Omental fat pad (tissue), 3 donors: ENCODE measurements at regions not wholly inside any gene's neighbourhood (a gene's known extent, or its start where the extent isn't known, plus 50 kb on each side); places are given as distances from the start of the nearest gene placed in this dataset.
A peak's percentile ranks its signal among the peaks of the same experiment; 100 is the strongest.
"Not testable (repeated sequence)": the region's sequence is repeated elsewhere in the genome, so short reads cannot be mapped to it uniquely, and the experiment has no call there.

Experiments
- ATAC-seq: fragments of 150-250 bp; one replicate; pipeline ENCODE4 v1.9.1; 2016; ENCODE audit warnings: mild to moderate bottlenecking, moderate library complexity; ENCODE audit not compliant: low FRiP score
- DNase-seq: peaks from one replicate; pipeline ENCODE4 v3.0.0-alpha.2; 2019; ENCODE audit warnings: low spot score
- TF ChIP-seq, protein P1 (sequence below), 3 donors: fragments of 450-650 bp; IDR thresholded peaks; one replicate each; pipeline ENCODE4 v1.5.1; 2016 to 2017; ENCODE audit warnings: antibody characterized with exemption in 3 of 3, mild to moderate bottlenecking in 3 of 3, moderate library complexity in 2 of 3

DNA sequence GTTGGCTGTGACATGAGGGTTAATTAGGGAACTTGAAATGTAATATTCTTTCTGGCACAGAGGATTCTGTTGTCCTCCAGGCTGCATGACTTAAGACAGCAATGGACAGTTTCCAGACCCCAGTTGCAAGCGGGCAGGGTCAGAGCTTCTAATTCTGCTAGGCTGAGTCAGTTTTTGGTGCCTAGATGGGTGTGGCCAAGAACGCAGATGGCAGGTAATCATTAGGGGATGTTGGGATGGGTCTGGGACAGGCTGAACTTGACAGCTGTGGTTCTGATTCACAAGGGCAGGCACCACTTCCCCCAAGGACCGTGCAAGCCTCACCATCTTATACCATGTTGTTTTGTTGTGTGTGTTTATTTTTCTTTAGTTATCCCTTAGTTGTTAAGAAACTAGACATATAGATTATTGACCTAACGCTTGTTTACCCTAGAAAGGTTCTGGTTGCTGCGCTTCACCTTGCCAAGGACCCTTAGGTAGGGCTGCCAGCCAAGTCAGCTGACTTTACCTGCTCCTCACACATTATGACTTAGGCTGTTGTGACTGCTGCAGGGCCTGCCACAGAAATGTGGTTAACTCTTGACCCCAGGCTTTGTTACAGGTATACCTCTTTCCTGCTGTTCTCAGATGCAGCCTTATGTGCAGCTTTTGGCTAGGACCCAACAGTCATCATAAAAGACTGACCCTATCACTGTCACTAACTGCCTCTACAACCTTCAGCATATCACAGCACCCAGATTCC lies 117.7 kb upstream of the KLF12 start:
- TF ChIP-seq, protein P1, sequence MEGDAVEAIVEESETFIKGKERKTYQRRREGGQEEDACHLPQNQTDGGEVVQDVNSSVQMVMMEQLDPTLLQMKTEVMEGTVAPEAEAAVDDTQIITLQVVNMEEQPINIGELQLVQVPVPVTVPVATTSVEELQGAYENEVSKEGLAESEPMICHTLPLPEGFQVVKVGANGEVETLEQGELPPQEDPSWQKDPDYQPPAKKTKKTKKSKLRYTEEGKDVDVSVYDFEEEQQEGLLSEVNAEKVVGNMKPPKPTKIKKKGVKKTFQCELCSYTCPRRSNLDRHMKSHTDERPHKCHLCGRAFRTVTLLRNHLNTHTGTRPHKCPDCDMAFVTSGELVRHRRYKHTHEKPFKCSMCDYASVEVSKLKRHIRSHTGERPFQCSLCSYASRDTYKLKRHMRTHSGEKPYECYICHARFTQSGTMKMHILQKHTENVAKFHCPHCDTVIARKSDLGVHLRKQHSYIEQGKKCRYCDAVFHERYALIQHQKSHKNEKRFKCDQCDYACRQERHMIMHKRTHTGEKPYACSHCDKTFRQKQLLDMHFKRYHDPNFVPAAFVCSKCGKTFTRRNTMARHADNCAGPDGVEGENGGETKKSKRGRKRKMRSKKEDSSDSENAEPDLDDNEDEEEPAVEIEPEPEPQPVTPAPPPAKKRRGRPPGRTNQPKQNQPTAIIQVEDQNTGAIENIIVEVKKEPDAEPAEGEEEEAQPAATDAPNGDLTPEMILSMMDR (IDR thresholded peaks at IDR 0.05), result no peak
- DNase-seq (no peak), ATAC-seq (no peak)

DNA sequence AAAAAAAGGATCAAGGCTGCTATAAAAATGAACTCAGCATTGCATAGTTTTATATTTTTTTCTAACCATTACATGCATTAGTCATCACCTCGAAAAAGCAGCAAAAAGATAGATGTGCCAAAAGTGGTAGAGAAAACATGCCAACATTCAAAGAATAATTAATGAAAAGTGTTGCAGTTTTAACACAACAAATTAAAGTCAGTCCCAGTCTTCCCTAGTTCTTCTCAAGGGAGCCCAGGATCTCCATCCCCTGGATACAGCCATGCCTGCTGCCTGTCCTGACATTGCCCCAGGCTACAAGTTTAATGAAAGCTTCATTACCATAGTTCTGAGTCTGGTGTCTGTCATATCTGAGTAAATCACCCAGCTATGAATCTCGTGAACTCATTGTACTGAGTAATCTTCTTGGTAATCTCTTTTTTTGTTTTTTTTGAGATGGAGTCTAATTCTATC lies 116.6 kb upstream of the KLF12 start:
- ATAC-seq, result peak; percentile 74
- TF ChIP-seq, protein P1 (IDR thresholded peaks at IDR 0.05), result no peak
- no peak for DNase-seq

DNA sequence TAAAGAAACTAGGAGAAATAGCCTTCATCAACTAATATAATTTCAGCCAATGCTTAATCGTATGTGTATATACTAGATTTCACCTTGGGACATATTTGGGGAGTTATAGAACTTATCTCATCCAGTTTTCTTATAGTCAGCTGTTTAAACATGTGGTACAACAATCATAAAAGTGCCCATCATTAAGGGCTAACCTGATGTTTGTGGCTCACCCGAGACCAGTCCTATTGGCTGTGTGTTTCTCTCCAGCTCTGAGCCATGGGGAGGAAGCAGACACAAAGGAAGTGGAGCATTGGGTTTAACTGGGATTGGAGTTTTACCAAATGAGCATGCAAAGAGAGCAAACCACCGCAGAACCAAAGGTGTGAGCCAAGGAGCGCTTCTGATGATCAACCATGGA lies 114.3 kb upstream of the KLF12 start:
- DNase-seq (no peak), ATAC-seq (no peak)
- TF ChIP-seq, protein P1 (IDR thresholded peaks at IDR 0.05), result no peak

DNA sequence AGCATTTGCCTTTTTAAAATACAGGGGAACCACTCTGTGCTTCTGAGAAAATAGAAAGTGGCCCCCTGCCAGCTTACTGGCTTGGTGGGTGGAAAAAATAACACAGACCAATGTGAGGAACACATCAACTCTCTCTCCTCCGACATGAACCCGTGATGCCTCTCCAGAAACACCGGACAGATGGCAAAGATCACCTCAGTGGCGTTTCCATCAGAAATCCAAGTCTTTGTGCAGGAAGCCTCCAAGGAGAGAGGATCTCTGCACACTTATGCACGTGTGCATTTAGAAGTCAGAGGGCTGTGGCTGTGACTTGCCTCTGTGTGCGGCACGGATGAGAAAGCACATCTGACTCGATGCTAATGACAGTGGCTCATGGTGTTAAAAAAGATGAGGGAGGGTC lies 112.3 kb upstream of the KLF12 start:
- TF ChIP-seq, protein P1 (IDR thresholded peaks at IDR 0.05), result no peak
- no peak for ATAC-seq
- DNase-seq, result no peak

DNA sequence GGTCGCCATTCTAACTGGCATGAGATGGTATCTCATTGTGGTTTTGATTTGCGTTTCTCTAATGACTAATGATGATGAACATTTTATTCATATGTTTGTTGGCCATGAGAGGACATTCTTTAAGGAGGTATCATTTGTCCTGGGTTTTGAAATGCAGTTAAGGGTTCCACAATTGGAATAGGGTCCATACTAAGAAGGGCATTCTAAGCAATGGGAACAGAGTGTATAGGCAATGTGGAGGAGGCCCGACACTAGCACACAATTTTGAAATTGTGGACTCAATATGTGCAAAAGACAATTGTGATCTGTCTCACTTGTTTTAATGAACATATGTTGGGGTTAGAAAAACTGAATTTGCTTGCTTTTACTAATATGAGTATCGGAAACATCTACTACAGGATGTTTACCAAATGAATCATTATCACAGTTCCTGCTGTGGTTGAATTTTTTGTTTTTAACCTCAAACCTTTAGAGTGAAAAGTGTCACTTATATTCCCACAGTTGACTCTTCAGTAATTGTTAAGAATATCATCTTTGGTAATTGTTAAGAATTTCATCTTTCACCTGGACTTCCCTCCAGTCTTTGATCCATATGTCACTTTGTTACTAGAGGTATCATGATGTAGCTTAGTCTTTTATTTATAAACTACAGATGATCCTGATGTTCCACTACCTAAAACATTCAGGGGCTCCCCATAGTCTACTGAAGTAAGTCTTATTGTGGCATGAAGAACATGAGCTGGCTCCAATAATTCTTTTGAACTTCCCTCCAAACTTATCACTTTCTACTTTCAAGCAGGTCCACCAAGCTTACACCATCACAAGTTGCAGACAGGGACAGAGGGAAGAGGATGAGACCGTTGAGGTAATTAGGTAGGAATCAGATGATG lies 109.7 kb upstream of the KLF12 start:
- TF ChIP-seq, protein P1 (IDR thresholded peaks at IDR 0.05), result no peak
- ATAC-seq, result no peak
- no peak for DNase-seq

DNA sequence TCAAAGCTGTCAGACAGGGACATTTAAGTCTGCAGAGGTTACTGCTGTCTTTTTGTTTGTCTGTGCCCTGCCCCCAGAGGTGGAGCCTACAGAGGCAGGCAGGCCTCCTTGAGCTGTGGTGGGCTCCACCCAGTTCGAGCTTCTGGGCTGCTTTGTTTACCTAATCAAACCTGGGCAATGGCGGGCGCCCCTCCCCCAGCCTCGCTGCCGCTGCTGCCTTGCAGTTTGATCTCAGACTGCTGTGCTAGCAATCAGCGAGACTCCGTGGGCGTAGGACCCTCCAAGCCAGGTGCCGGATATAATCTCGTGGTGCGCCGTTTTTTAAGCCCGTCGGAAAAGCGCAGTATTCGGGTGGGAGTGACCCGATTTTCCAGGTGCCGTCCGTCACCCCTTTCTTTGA lies 107.1 kb upstream of the KLF12 start:
- ATAC-seq, DNase-seq: not testable (repeated sequence)

DNA sequence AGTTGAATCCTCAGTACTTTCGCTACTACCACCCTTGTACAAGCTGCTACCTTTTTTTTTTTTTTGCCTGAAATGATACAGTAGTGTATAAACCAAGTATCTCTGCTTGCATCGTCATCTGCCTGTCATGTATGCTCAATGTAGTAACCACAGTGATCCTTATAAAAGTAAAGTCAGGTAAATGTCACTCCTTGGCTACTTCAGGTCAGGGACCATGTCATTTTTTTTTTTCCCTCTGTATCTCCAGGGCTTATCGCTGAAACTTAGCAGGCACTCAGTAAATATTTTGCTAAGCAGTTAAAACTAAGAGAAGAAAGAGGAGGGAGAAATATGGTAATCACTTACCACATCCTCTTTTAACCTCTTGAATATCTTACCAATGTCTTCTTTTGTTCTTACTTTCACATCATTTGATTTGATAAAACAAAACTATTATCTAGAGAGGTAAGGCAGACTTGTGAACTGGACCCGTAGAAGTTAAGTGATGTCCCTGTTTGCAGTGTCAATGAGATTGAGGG lies 96.8 kb upstream of the KLF12 start:
- TF ChIP-seq, protein P1 (IDR thresholded peaks at IDR 0.05), result no peak
- DNase-seq (no peak), ATAC-seq (no peak)
